BLaER1 (cell line): ENCODE measurements at regions not wholly inside any gene's neighbourhood (a gene's known extent, or its start where the extent isn't known, plus 50 kb on each side); places are given as distances from the start of the nearest gene placed in this dataset.

Source experiments
- H3K27ac ChIP-seq: shearing (Covaris generic); formaldehyde crosslinking; 2 replicates; pipeline ENCODE4 v1.8.1; 2022
- H3K27me3 ChIP-seq: shearing (Covaris generic); formaldehyde crosslinking; 2 replicates; pipeline ENCODE4 v1.8.1; 2022
- H3K36me3 ChIP-seq: shearing (Covaris generic); formaldehyde crosslinking; 2 replicates; pipeline ENCODE4 v1.8.1; 2022
- H3K4me1 ChIP-seq: shearing (Covaris generic); formaldehyde crosslinking; 2 replicates; pipeline ENCODE4 v1.8.1; 2022
- H3K4me2 ChIP-seq: shearing (Covaris generic); formaldehyde crosslinking; 2 replicates; pipeline ENCODE4 v1.8.1; 2022
- H3K4me3 ChIP-seq: shearing (Covaris generic); formaldehyde crosslinking; 2 replicates; pipeline ENCODE4 v1.8.1; 2022
- H3K9ac ChIP-seq: shearing (Covaris generic); formaldehyde crosslinking; 2 replicates; pipeline ENCODE4 v1.8.1; 2022
- H3K9me3 ChIP-seq: shearing (Covaris generic); formaldehyde crosslinking; 2 replicates; pipeline ENCODE4 v1.8.1; 2022
- H4K20me1 ChIP-seq: shearing (Covaris generic); formaldehyde crosslinking; 2 replicates; pipeline ENCODE4 v1.8.1; 2022
- Cebpa-rat ChIP-seq: shearing (Covaris generic); IDR thresholded peaks from 2 replicates; pipeline ENCODE4 v1.8.1; 2022

- H3K4me2 ChIP-seq = no peak overlapping the region
- no peak overlapping the region for H3K27ac ChIP-seq
- H3K9ac ChIP-seq = no peak overlapping the region
- TF ChIP-seq Cebpa-rat = no peak
- H3K4me1 ChIP-seq = no peaks in the 10 kb centered on the region
- H3K27me3 ChIP-seq = no peaks in the 10 kb centered on the region
- no peaks in the 10 kb centered on the region for H3K9me3 ChIP-seq
- no peaks in the 10 kb centered on the region for H4K20me1 ChIP-seq
- H3K36me3 ChIP-seq = no peaks in the 10 kb centered on the region
- no peak overlapping the region for H3K4me3 ChIP-seq
Observed at GRCh38 chr4:8690216-8691150, 97.9 kb downstream of the CPZ start.

DNA sequence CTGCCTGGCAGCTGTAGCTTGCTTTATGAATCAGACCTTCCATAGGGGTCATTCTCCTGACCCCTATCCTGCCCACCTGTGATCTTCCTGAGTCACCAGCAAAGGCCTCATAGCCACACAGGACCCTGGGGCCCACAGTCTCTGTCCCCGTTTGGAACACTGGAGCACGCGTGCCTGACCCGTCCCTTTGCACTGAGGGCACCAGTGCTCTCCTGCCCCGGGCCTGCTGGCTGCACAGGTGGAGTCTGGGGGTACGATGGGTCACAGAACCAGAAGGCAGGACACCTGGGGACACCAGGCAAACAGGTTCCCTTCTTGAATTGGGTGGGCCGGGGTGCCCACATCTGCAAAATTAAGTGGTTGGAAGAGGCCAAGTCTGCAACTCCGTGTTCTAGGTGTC, 97.2 kb downstream of the CPZ start:
- H3K4me3 ChIP-seq = no peak overlapping the region
- no peak for TF ChIP-seq Cebpa-rat
- no peaks in the 10 kb centered on the region for H3K36me3 ChIP-seq
- no peaks in the 10 kb centered on the region for H4K20me1 ChIP-seq
- H3K4me1 ChIP-seq = no peaks in the 10 kb centered on the region
- H3K9me3 ChIP-seq = no peaks in the 10 kb centered on the region
- H3K27me3 ChIP-seq = no peaks in the 10 kb centered on the region
- no peak overlapping the region for H3K27ac ChIP-seq
- no peak overlapping the region for H3K4me2 ChIP-seq
- H3K9ac ChIP-seq = no peak overlapping the region

DNA sequence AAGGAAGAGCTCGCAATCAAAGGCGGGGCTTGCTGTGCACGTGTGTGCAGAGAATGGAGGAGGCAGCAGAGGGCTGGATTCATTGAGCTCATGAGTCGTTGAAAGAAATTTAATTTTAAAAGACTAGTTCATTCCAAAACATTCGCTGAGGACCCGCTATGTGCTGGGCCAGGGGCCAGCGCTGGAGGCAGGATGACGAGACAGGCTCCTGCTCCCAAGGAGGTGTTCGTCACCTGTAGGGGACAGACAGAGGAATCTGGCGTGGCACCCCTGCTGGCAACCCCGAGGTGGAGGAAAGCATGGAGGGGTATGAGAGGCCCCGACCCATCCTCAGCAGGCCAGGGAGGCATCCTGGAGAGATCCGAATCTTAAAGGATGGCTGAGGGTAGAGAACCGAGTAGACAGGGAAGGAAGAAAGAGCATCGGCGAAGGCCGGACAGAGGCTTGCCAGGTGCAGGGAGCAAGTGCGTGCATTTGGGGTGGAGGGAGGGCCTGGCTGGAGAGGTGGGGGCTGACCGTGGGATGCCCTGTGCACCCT, 96.4 kb downstream of the CPZ start:
- TF ChIP-seq Cebpa-rat = no peak
- Histone ChIP-seq H3K4me3 (no peak overlapping the region), H3K36me3 (no peaks in the 10 kb centered on the region), H3K9ac (no peak overlapping the region), H3K27me3 (no peaks in the 10 kb centered on the region), H3K9me3 (no peaks in the 10 kb centered on the region), H3K4me2 (no peak overlapping the region), H3K4me1 (no peaks in the 10 kb centered on the region), H4K20me1 (no peaks in the 10 kb centered on the region), H3K27ac (no peak overlapping the region)

DNA sequence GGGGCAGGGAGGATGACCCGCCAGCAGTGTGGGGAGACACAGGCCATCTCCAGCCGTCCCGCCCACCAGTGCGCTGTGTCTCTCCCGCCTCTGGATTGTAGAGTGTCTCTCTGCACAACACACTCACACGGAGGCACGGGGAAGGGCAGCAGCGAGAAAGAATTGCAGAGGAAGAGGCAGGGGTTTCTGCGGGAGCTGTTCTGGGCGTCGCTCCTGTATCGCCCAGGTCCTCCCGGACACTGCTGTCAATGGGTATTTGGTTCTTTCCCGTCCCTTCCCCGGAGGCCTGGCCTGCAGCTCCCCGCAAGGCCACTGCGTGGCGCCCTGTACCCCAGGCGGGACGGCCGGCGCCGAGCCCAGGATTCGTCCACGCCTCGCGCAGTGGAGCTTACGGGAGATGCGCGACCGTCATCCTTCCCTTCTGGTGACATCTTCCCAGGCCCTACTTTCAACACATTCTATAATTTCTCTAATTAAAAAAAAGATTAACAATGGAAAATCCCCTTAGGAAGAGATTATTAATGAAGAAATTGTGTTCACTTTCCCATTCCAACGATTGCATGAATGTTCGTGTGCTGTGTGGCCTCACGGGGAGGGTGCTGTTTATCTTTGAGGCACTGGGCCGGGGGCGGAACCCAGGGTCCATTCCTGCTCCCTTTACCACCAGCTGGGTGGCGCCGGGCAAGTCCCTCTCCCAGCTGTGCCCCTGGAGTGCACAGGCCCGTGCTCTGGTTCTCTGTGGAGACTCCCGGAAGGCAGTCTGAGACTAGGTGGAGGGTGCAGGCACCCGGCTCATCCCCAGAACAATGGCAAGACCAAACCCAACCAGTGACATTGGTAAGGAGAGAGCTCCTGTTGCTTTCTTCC, 95.7 kb downstream of the CPZ start:
- H3K9me3 ChIP-seq = no peaks in the 10 kb centered on the region
- TF ChIP-seq Cebpa-rat = no peak
- H3K36me3 ChIP-seq = no peaks in the 10 kb centered on the region
- H3K9ac ChIP-seq = no peak overlapping the region
- no peak overlapping the region for H3K4me3 ChIP-seq
- no peak overlapping the region for H3K4me2 ChIP-seq
- no peaks in the 10 kb centered on the region for H3K4me1 ChIP-seq
- H3K27me3 ChIP-seq = no peaks in the 10 kb centered on the region
- H3K27ac ChIP-seq = no peak overlapping the region
- no peaks in the 10 kb centered on the region for H4K20me1 ChIP-seq

- H3K9me3 ChIP-seq = no peaks in the 10 kb centered on the region
- H3K4me2 ChIP-seq = no peak overlapping the region
- H3K4me3 ChIP-seq = no peak overlapping the region
- H4K20me1 ChIP-seq = no peaks in the 10 kb centered on the region
- H3K27me3 ChIP-seq = no peaks in the 10 kb centered on the region
- no peaks in the 10 kb centered on the region for H3K36me3 ChIP-seq
- no peak overlapping the region for H3K27ac ChIP-seq
- H3K9ac ChIP-seq = no peak overlapping the region
- no peak for TF ChIP-seq Cebpa-rat
- no peaks in the 10 kb centered on the region for H3K4me1 ChIP-seq
Observed at GRCh38 chr4:8687083-8687482, 94.5 kb downstream of the CPZ start.

DNA sequence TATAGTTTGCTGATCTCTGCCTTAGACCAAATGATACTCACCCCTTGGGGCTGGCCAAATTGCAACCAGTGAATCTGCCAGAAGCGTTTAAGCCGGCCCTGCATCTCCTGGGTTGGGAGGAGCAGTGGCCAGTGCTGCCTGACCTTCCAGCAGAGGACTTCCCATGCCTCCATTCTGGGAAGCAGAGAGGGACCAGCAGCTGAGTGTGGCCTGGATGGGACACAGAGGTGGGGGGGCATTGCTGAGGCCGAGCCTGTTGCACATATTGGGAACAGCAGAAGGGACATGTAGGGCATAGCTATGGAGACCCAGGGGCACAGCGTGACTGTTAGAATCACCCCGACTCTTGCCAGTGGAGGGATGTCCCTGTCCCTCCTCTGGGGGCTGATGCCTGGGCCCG, 93.3 kb downstream of the CPZ start:
- Histone ChIP-seq H3K4me3 (no peak overlapping the region), H3K27me3 (no peaks in the 10 kb centered on the region), H3K4me2 (no peak overlapping the region), H3K36me3 (no peaks in the 10 kb centered on the region), H3K9me3 (no peaks in the 10 kb centered on the region), H3K4me1 (no peaks in the 10 kb centered on the region), H4K20me1 (no peaks in the 10 kb centered on the region), H3K9ac (no peak overlapping the region), H3K27ac (no peak overlapping the region)
- TF ChIP-seq Cebpa-rat = no peak

DNA sequence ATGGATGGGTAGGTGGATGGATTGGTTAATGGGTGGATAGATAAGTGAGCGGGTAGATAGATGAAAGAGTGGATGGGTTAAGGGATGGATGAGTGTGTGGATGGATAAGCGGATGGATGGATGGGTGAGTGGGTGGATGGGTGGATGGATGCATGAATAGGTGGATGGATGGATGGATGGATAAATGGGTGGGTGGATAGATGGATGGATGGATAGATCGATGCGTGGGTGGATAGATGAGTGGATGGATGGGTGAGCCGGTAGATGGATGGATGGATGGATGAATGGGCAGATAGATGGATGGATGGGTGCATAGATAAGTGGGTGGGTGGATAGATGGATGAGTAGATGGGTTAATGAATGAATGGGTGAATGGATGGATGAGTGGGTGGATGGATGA, 90.9 kb downstream of the CPZ start:
- Histone ChIP-seq H3K9me3 (no peaks in the 10 kb centered on the region), H4K20me1 (no peaks in the 10 kb centered on the region), H3K9ac (no peak overlapping the region), H3K4me1 (no peaks in the 10 kb centered on the region), H3K4me2 (no peak overlapping the region), H3K27ac (no peak overlapping the region), H3K36me3 (no peaks in the 10 kb centered on the region), H3K4me3 (no peak overlapping the region), H3K27me3 (no peaks in the 10 kb centered on the region)
- TF ChIP-seq Cebpa-rat = no peak

- Histone ChIP-seq H3K27me3 (no peaks in the 10 kb centered on the region), H3K4me3 (no peak overlapping the region), H3K9me3 (peaks cover 6% of the 10 kb centered on the region), H3K9ac (no peak overlapping the region), H3K27ac (no peak overlapping the region), H3K4me1 (no peaks in the 10 kb centered on the region), H3K4me2 (no peak overlapping the region), H4K20me1 (no peaks in the 10 kb centered on the region), H3K36me3 (no peaks in the 10 kb centered on the region)
- TF ChIP-seq Cebpa-rat = no peak
Observed at GRCh38 chr4:8682725-8683124, 90.2 kb downstream of the CPZ start.

GRCh38 chr4:8682296-8682695, 89.7 kb downstream of the CPZ start:
- Histone ChIP-seq H3K4me2 (no peak overlapping the region), H3K27ac (no peak overlapping the region), H3K36me3 (no peaks in the 10 kb centered on the region), H3K9ac (no peak overlapping the region), H4K20me1 (no peaks in the 10 kb centered on the region), H3K27me3 (no peaks in the 10 kb centered on the region), H3K4me1 (no peaks in the 10 kb centered on the region), H3K9me3 (peaks cover 7% of the 10 kb centered on the region), H3K4me3 (no peak overlapping the region)
- TF ChIP-seq Cebpa-rat = no peak

- TF ChIP-seq Cebpa-rat = no peak
- H4K20me1 ChIP-seq = no peaks in the 10 kb centered on the region
- H3K9ac ChIP-seq = no peak overlapping the region
- H3K9me3 ChIP-seq = peaks cover 7% of the 10 kb centered on the region
- no peak overlapping the region for H3K27ac ChIP-seq
- H3K4me2 ChIP-seq = no peak overlapping the region
- H3K27me3 ChIP-seq = no peaks in the 10 kb centered on the region
- H3K4me1 ChIP-seq = no peaks in the 10 kb centered on the region
- no peaks in the 10 kb centered on the region for H3K36me3 ChIP-seq
- H3K4me3 ChIP-seq = no peak overlapping the region
Observed at GRCh38 chr4:8681391-8681790, 88.8 kb downstream of the CPZ start.
